ENCODE measurements at regions not wholly inside any gene's neighbourhood (a gene's known extent, or its start where the extent isn't known, plus 50 kb on each side); places are given as distances from the start of the nearest gene placed in this dataset.

DNA sequence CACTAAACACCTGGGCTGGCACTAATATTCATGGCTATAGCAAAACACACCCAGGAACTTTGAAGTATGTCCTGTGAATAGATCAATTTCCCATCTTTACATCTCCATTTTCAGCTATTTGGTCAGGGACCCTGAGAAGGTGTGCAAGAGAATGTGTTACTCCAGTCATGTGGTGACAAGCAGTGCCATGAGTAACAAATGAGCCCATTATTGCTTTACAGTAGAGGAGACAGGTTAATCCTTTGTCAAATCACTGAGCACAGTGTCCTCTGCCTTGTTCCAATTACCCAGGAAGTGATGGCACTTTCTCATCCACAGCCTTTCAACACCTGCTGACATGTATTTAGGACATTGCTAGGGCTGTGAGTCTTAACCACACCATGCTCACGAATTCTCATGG, 664.8 kb upstream of the API5 start:
- Histone ChIP-seq H4K91ac (ENCODE audit: low read depth, low read length) (no peak overlapping the region), H3K4me3 (ENCODE audit: low read depth, low read length) (no peak overlapping the region), H3K4me1 (ENCODE audit: control insufficient read depth in 1 of 2, insufficient read depth in 2 of 2, low read length in 2 of 2) (no peaks in the 10 kb centered on the region), H3K9me3 (ENCODE audit: insufficient read depth, low read depth, low read length) (no peaks in the 10 kb centered on the region), H3K27ac (ENCODE audit: low read depth, low read length) (no peak overlapping the region), H3K18ac (ENCODE audit: low read length) (no peak overlapping the region), H3K4ac (ENCODE audit: low read depth, low read length) (no peak overlapping the region), H3K79me2 (ENCODE audit: control insufficient read depth, insufficient read depth, low read length, poor library complexity) (no peaks in the 10 kb centered on the region), H2AFZ (ENCODE audit: insufficient read depth, low read length, poor library complexity) (no peak overlapping the region), H3K27me3 (ENCODE audit: insufficient read depth, low read length) (no peaks in the 10 kb centered on the region), H2BK12ac (ENCODE audit: low read length) (no peak overlapping the region), H3K9ac (ENCODE audit: low read length) (no peak overlapping the region), H2BK5ac (ENCODE audit: low read depth, low read length, poor library complexity) (no peak overlapping the region), H2AK5ac (ENCODE audit: low read length) (no peak overlapping the region), H3K23ac (ENCODE audit: low read length) (no peak overlapping the region), H3K36me3 (ENCODE audit: control insufficient read depth in 1 of 2, insufficient read depth in 2 of 2, low read length in 2 of 2) (no peaks in the 10 kb centered on the region), H3K4me2 (ENCODE audit: low read length) (no peak overlapping the region), H3K14ac (ENCODE audit: low read length) (no peak overlapping the region), H3K79me1 (ENCODE audit: low read length) (no peaks in the 10 kb centered on the region), H4K12ac (ENCODE audit: low read depth, low read length) (no peak overlapping the region), H4K8ac (ENCODE audit: low read depth, low read length) (no peak overlapping the region), H2BK120ac (ENCODE audit: insufficient read depth, low read length, poor library complexity) (no peak overlapping the region)
- no peak for DNase-seq
- no CpG with 5 or more reads among the region's 1 CpG for WGBS (ENCODE audit: extremely low coverage, insufficient coverage, insufficient read length)

DNA sequence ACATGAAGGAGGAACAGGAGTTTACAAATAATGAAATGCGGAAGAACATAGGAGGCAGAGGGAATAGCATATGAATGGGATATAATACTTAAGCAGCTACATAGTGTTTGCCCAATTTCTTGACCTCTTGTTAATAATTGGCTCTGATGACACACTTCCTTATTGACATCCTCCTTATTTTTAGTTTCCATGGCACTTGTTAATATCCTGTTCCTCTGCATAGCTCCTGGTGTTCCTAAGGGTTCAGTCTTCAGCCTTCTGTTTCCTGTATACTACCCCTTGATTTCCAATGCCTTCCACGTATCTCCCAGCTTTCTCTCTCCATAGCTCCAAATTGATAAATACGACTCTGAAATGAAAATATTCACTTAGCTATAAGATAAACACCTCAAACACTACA, 663.8 kb upstream of the API5 start:
- Histone ChIP-seq H3K23ac (ENCODE audit: low read length) (no peak overlapping the region), H2BK5ac (ENCODE audit: low read depth, low read length, poor library complexity) (no peak overlapping the region), H2AK5ac (ENCODE audit: low read length) (no peak overlapping the region), H2AFZ (ENCODE audit: insufficient read depth, low read length, poor library complexity) (no peak overlapping the region), H3K4me3 (ENCODE audit: low read depth, low read length) (no peak overlapping the region), H3K27ac (ENCODE audit: low read depth, low read length) (no peak overlapping the region), H4K91ac (ENCODE audit: low read depth, low read length) (no peak overlapping the region), H3K9me3 (ENCODE audit: insufficient read depth, low read depth, low read length) (no peaks in the 10 kb centered on the region), H3K4me1 (ENCODE audit: control insufficient read depth in 1 of 2, insufficient read depth in 2 of 2, low read length in 2 of 2) (no peaks in the 10 kb centered on the region), H2BK12ac (ENCODE audit: low read length) (no peak overlapping the region), H3K79me2 (ENCODE audit: control insufficient read depth, insufficient read depth, low read length, poor library complexity) (no peaks in the 10 kb centered on the region), H2BK120ac (ENCODE audit: insufficient read depth, low read length, poor library complexity) (no peak overlapping the region), H3K9ac (ENCODE audit: low read length) (no peak overlapping the region), H3K4ac (ENCODE audit: low read depth, low read length) (no peak overlapping the region), H4K12ac (ENCODE audit: low read depth, low read length) (no peak overlapping the region), H3K4me2 (ENCODE audit: low read length) (no peak overlapping the region), H3K27me3 (ENCODE audit: insufficient read depth, low read length) (no peaks in the 10 kb centered on the region), H3K79me1 (ENCODE audit: low read length) (no peaks in the 10 kb centered on the region), H3K18ac (ENCODE audit: low read length) (no peak overlapping the region), H3K36me3 (ENCODE audit: control insufficient read depth in 1 of 2, insufficient read depth in 2 of 2, low read length in 2 of 2) (no peaks in the 10 kb centered on the region), H3K14ac (ENCODE audit: low read length) (no peak overlapping the region), H4K8ac (ENCODE audit: low read depth, low read length) (no peak overlapping the region)
- DNase-seq: no peak
- WGBS (ENCODE audit: extremely low coverage, insufficient coverage, insufficient read length): no CpG with 5 or more reads among the region's 3 CpGs

DNA sequence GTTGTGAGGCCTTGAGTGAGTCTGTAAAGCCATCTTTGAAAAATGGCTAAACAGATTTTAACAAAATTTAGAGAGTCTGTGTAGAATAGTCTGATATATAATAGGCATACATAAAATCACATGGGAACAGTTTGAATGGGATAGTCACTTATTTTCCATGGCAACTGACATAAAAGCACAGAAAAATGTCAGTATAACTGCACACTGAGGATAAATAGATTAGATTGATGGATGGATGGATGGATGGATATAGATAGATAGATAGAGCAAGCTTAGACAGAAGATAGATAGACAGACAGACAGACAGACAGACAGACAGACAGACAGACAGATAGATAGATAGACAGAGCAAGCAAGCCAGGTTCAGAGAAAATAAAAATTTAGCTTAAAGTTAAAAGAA, 660.2 kb upstream of the API5 start:
- H3K4me1 ChIP-seq (ENCODE audit: control insufficient read depth in 1 of 2, insufficient read depth in 2 of 2, low read length in 2 of 2): no peaks in the 10 kb centered on the region
- no peak overlapping the region for H3K18ac ChIP-seq (ENCODE audit: low read length)
- no peak overlapping the region for H2BK5ac ChIP-seq (ENCODE audit: low read depth, low read length, poor library complexity)
- H3K9ac ChIP-seq (ENCODE audit: low read length): no peak overlapping the region
- no peaks in the 10 kb centered on the region for H3K36me3 ChIP-seq (ENCODE audit: control insufficient read depth in 1 of 2, insufficient read depth in 2 of 2, low read length in 2 of 2)
- H2AFZ ChIP-seq (ENCODE audit: insufficient read depth, low read length, poor library complexity): no peak overlapping the region
- H3K27me3 ChIP-seq (ENCODE audit: insufficient read depth, low read length): no peaks in the 10 kb centered on the region
- no peak overlapping the region for H3K4ac ChIP-seq (ENCODE audit: low read depth, low read length)
- no peak overlapping the region for H2BK120ac ChIP-seq (ENCODE audit: insufficient read depth, low read length, poor library complexity)
- no peak for DNase-seq
- no peaks in the 10 kb centered on the region for H3K79me2 ChIP-seq (ENCODE audit: control insufficient read depth, insufficient read depth, low read length, poor library complexity)
- no peak overlapping the region for H3K23ac ChIP-seq (ENCODE audit: low read length)
- H4K91ac ChIP-seq (ENCODE audit: low read depth, low read length): no peak overlapping the region
- H3K9me3 ChIP-seq (ENCODE audit: insufficient read depth, low read depth, low read length): no peaks in the 10 kb centered on the region
- H3K4me3 ChIP-seq (ENCODE audit: low read depth, low read length): no peak overlapping the region
- H3K79me1 ChIP-seq (ENCODE audit: low read length): no peaks in the 10 kb centered on the region
- H4K12ac ChIP-seq (ENCODE audit: low read depth, low read length): no peak overlapping the region
- no peak overlapping the region for H2BK12ac ChIP-seq (ENCODE audit: low read length)
- H2AK5ac ChIP-seq (ENCODE audit: low read length): no peak overlapping the region
- H3K27ac ChIP-seq (ENCODE audit: low read depth, low read length): no peak overlapping the region
- no peak overlapping the region for H3K4me2 ChIP-seq (ENCODE audit: low read length)
- H4K8ac ChIP-seq (ENCODE audit: low read depth, low read length): no peak overlapping the region
- no peak overlapping the region for H3K14ac ChIP-seq (ENCODE audit: low read length)

DNA sequence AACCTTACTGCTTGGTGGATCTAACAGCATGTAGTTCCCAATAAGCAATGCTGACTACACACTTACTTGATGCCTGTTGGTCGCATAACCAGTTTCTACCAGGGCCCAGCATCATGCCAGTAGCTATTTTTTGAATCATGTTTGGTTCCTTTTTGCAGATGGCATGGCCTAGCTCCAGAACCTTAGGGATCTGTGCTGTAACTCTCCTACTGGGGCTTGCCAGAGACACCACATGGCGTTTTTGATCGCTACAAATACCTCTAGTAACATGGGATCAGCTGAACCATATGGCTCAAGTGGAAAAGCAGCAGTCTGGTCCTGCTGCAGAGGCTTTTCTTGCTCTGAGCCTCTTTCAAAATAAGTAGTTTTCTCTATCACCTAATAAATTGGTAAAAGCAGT, 654.6 kb upstream of the API5 start:
- H4K8ac ChIP-seq (ENCODE audit: low read depth, low read length): no peak overlapping the region
- no peak overlapping the region for H3K4me2 ChIP-seq (ENCODE audit: low read length)
- no peak overlapping the region for H3K4me3 ChIP-seq (ENCODE audit: low read depth, low read length)
- H4K91ac ChIP-seq (ENCODE audit: low read depth, low read length): no peak overlapping the region
- no peaks in the 10 kb centered on the region for H3K4me1 ChIP-seq (ENCODE audit: control insufficient read depth in 1 of 2, insufficient read depth in 2 of 2, low read length in 2 of 2)
- no peak overlapping the region for H3K23ac ChIP-seq (ENCODE audit: low read length)
- no peak overlapping the region for H3K9ac ChIP-seq (ENCODE audit: low read length)
- H3K14ac ChIP-seq (ENCODE audit: low read length): no peak overlapping the region
- H3K9me3 ChIP-seq (ENCODE audit: insufficient read depth, low read depth, low read length): peaks cover 2% of the 10 kb centered on the region
- no peak overlapping the region for H4K12ac ChIP-seq (ENCODE audit: low read depth, low read length)
- no peaks in the 10 kb centered on the region for H3K79me1 ChIP-seq (ENCODE audit: low read length)
- H3K4ac ChIP-seq (ENCODE audit: low read depth, low read length): no peak overlapping the region
- no CpG with 5 or more reads among the region's 3 CpGs for WGBS (ENCODE audit: extremely low coverage, insufficient coverage, insufficient read length)
- no peak overlapping the region for H2BK120ac ChIP-seq (ENCODE audit: insufficient read depth, low read length, poor library complexity)
- H3K27ac ChIP-seq (ENCODE audit: low read depth, low read length): no peak overlapping the region
- no peaks in the 10 kb centered on the region for H3K79me2 ChIP-seq (ENCODE audit: control insufficient read depth, insufficient read depth, low read length, poor library complexity)
- H2AFZ ChIP-seq (ENCODE audit: insufficient read depth, low read length, poor library complexity): no peak overlapping the region
- no peak overlapping the region for H3K18ac ChIP-seq (ENCODE audit: low read length)
- H3K36me3 ChIP-seq (ENCODE audit: control insufficient read depth in 1 of 2, insufficient read depth in 2 of 2, low read length in 2 of 2): no peaks in the 10 kb centered on the region
- no peak overlapping the region for H2BK5ac ChIP-seq (ENCODE audit: low read depth, low read length, poor library complexity)
- no peak overlapping the region for H2BK12ac ChIP-seq (ENCODE audit: low read length)
- H3K27me3 ChIP-seq (ENCODE audit: insufficient read depth, low read length): no peaks in the 10 kb centered on the region
- H2AK5ac ChIP-seq (ENCODE audit: low read length): no peak overlapping the region
- DNase-seq: no peak

DNA sequence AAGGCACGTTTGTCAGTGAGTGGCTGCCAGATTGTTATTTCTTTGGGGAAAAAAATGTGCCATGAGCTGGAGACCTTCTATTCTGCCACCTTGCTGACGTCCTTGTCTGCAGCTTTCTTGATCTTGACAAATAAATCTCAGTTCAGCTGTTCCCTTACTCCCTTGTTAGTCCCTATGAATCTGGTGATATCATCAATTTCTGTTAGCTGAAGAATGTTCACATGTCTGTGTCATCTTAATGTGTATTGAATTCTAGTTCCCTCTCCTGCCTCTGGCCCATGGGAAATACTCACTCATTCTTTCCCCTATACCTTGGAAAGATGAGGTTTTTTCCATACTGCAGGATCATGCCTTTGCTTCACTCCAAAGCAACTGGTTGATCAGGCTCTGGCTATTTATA, 649.9 kb upstream of the API5 start:
- Histone ChIP-seq H3K23ac (ENCODE audit: low read length) (no peak overlapping the region), H4K12ac (ENCODE audit: low read depth, low read length) (no peak overlapping the region), H2AK5ac (ENCODE audit: low read length) (no peak overlapping the region), H3K4ac (ENCODE audit: low read depth, low read length) (no peak overlapping the region), H3K14ac (ENCODE audit: low read length) (no peak overlapping the region), H3K4me3 (ENCODE audit: low read depth, low read length) (no peak overlapping the region), H4K8ac (ENCODE audit: low read depth, low read length) (no peak overlapping the region), H2BK120ac (ENCODE audit: insufficient read depth, low read length, poor library complexity) (no peak overlapping the region), H3K4me2 (ENCODE audit: low read length) (no peak overlapping the region), H2BK5ac (ENCODE audit: low read depth, low read length, poor library complexity) (no peak overlapping the region), H2BK12ac (ENCODE audit: low read length) (no peak overlapping the region), H3K27ac (ENCODE audit: low read depth, low read length) (no peak overlapping the region), H3K9ac (ENCODE audit: low read length) (no peak overlapping the region), H3K79me1 (ENCODE audit: low read length) (no peaks in the 10 kb centered on the region), H3K79me2 (ENCODE audit: control insufficient read depth, insufficient read depth, low read length, poor library complexity) (peaks cover 2% of the 10 kb centered on the region), H3K4me1 (ENCODE audit: control insufficient read depth in 1 of 2, insufficient read depth in 2 of 2, low read length in 2 of 2) (no peaks in the 10 kb centered on the region), H3K9me3 (ENCODE audit: insufficient read depth, low read depth, low read length) (peaks cover 2% of the 10 kb centered on the region), H3K36me3 (ENCODE audit: control insufficient read depth in 1 of 2, insufficient read depth in 2 of 2, low read length in 2 of 2) (no peaks in the 10 kb centered on the region), H3K18ac (ENCODE audit: low read length) (no peak overlapping the region), H3K27me3 (ENCODE audit: insufficient read depth, low read length) (no peaks in the 10 kb centered on the region), H4K91ac (ENCODE audit: low read depth, low read length) (no peak overlapping the region), H2AFZ (ENCODE audit: insufficient read depth, low read length, poor library complexity) (no peak overlapping the region)
- no peak for DNase-seq
- WGBS (ENCODE audit: extremely low coverage, insufficient coverage, insufficient read length): no CpG with 5 or more reads among the region's 2 CpGs
